ENCODE measurements at regions not wholly inside any gene's neighbourhood (a gene's known extent, or its start where the extent isn't known, plus 50 kb on each side); places are given as distances from the start of the nearest gene placed in this dataset.

GRCh38 chr18:27404855-27405254 lies 219.7 kb upstream of the CHST9 start:
- FAIRE-seq (no peak), DNase-seq (ENCODE audit: low read depth, low spot score) (no peak)
- Histone ChIP-seq H3K9me3 (replicated peaks; ENCODE audit: control insufficient read depth, insufficient read depth, low read length) (no peaks in the 10 kb centered on the region), H3K4me3 (replicated peaks in 1 of 3; ENCODE audit: insufficient read depth in 1 of 3, low read depth in 1 of 3, low read length in 3 of 3) (no peak overlapping the region), H3K36me3 (ENCODE audit: control insufficient read depth in 2 of 2, extremely low read depth in 1 of 2, insufficient read depth in 2 of 2, low read length in 2 of 2) (no peaks in the 10 kb centered on the region), H2AFZ (ENCODE audit: low read depth, low read length) (no peak overlapping the region), H3K27me3 (ENCODE audit: control insufficient read depth in 2 of 2, insufficient read depth in 2 of 2, low read length in 2 of 2) (no peaks in the 10 kb centered on the region), H3K9ac (replicated peaks; ENCODE audit: extremely low read depth, insufficient read depth, low read length) (no peak overlapping the region), H3K9me1 (replicated peaks; ENCODE audit: control insufficient read depth, extremely low read depth, insufficient read depth, low read length) (no peaks in the 10 kb centered on the region), H3K4me1 (ENCODE audit: control insufficient read depth, extremely low read depth, insufficient read depth, low read length) (no peaks in the 10 kb centered on the region), H3K4me2 (ENCODE audit: insufficient read depth, low read length) (no peak overlapping the region), H3K27ac (ENCODE audit: insufficient read depth, low read depth, low read length) (no peak overlapping the region), H4K20me1 (replicated peaks; ENCODE audit: control insufficient read depth, extremely low read depth, insufficient read depth, low read length) (no peaks in the 10 kb centered on the region), H3K79me2 (ENCODE audit: control insufficient read depth, insufficient read depth, low read length) (no peaks in the 10 kb centered on the region)
- dilution Hi-C loops (cut with MboI; ENCODE audit: extremely low pct_ligation_motif_present, low sequenced_read_pairs) (no loop called here), intact Hi-C loops (cut with micrococcal nuclease) (no loop called here)
- BruUV-seq (replicated peaks), result no TSS peak
- POLR2A ChIA-PET, result no interaction called here
- CTCF ChIA-PET, result no interaction called here
- TF ChIP-seq EZH2 (IDR thresholded peaks at IDR 0.05; ENCODE audit: borderline replicate concordance, low read depth, low read length, severe bottlenecking) (no peak), POLR2A (IDR thresholded peaks at IDR 0.05; ENCODE audit: low read depth, low read length) (no peak), MAX (IDR thresholded peaks at IDR 0.05; ENCODE audit: insufficient read depth, insufficient read length) (no peak), POLR2AphosphoS5 (IDR thresholded peaks at IDR 0.05; ENCODE audit: insufficient read depth, low read depth, low read length) (no peak), FOS (IDR thresholded peaks at IDR 0.05; ENCODE audit: borderline replicate concordance, insufficient read depth, low read length) (no peak), JUN (IDR thresholded peaks at IDR 0.05; ENCODE audit: borderline replicate concordance, insufficient read depth, insufficient read length, low read depth) (no peak), GATA2 (IDR thresholded peaks at IDR 0.05; ENCODE audit: insufficient read depth, insufficient read length, low read depth, low read length) (no peak), CTCF (IDR thresholded peaks at IDR 0.05; ENCODE audit: extremely low read depth in 1 of 2, insufficient read depth in 1 of 2, low read depth in 1 of 2, low read length in 2 of 2) (no peak), MYC (IDR thresholded peaks at IDR 0.05; ENCODE audit: low read depth, low read length) (no peak)
